Stimulated activated CD8-positive, alpha-beta memory T cell treated with anti-CD3 and anti-CD28 coated beads, Interleukin-15, amount 100 ng/mL, for 48 hours (primary cell): ENCODE measurements at regions not wholly inside any gene's neighbourhood (a gene's known extent, or its start where the extent isn't known, plus 50 kb on each side); places are given as distances from the start of the nearest gene placed in this dataset.

Experiments
- DNase-seq, 2 donors: peaks; one replicate each; pipeline ENCODE4 v3.0.0-alpha.2; 2020; ENCODE audit warnings: low read depth in 2 of 2

GRCh38 chr7:16167526-16167925 lies 253.8 kb downstream of the CRPPA start:
- DNase-seq: no peak

GRCh38 chr7:16144361-16144760 lies 277.0 kb downstream of the CRPPA start:
- no peak for DNase-seq

GRCh38 chr7:16137944-16138343 lies 283.4 kb downstream of the CRPPA start:
- DNase-seq: no peak

GRCh38 chr7:16136896-16137295 lies 284.4 kb downstream of the CRPPA start:
- DNase-seq: no peak

DNA sequence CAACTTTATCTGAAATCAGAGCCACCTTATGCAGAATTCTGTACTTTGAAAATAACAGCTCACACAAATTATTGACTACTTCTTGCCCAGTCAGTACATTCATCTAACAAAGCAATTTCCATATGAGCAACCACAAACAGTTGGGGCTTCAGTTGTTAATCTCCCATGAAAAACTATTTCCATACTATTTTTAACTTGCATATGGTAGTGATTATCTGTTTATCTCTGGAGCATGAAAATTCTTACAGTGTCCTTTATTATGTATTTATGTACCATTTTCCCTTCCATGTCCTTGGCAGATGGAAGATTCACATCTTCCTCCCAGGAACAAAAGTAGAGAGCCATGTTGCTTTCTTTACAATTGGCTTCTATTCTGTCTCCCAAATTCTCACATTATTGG lies 285.7 kb downstream of the CRPPA start:
- DNase-seq: no peak

- no peak for DNase-seq
These were observed 290.9 kb downstream of the CRPPA start for GRCh38 chr7:16130111-16131110.

- DNase-seq: no peak
These were observed 291.8 kb downstream of the CRPPA start for GRCh38 chr7:16129431-16130110.

- no peak for DNase-seq
These were observed 298.1 kb downstream of the CRPPA start for GRCh38 chr7:16123117-16123770.

- DNase-seq: no peak
These were observed 299.4 kb downstream of the CRPPA start for GRCh38 chr7:16121876-16122390.

- DNase-seq: no peak
These were observed 306.0 kb downstream of the CRPPA start for GRCh38 chr7:16115374-16115773.

DNA sequence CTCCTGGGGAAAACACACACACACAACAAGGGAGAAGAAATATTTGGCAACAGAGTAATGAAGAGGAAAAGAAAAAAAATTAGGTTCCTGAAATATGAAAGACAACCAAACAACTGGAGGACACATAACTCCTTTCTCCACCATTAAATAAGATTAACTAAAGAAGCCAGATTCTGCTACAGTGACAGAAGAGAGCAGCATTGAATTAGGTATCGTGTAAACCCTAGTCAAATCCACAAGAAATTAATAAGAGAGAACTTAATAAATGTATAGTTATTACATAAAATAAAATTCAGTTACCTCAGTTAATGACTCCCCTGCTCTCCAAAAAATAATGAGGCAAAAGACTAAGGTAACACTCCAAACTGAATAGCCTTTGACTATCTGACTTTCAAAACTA lies 306.7 kb downstream of the CRPPA start:
- DNase-seq: no peak

GRCh38 chr7:16114071-16114470 lies 307.3 kb downstream of the CRPPA start:
- DNase-seq: no peak

- no peak for DNase-seq
These were observed 308.3 kb downstream of the CRPPA start for GRCh38 chr7:16113058-16113457.

DNA sequence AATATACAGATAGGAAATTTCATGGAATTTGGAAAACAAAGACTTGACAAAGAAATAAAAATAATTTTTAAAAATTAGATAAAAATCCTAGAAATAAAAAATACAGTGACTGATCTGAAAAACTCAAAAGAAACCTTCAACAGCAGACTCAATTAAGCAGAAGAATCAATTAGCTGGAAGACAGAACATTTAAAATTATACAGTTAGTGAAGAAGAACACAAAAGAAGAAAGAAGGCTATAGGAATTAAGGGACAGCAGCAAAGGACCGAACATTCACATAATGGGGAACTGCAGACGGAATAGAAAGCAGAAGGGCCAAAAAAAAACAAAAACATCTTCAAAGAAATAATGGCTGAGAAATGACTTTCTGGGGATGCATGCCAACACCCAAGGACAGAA lies 314.5 kb downstream of the CRPPA start:
- DNase-seq: no peak

GRCh38 chr7:16106300-16106699 lies 315.0 kb downstream of the CRPPA start:
- DNase-seq: no peak

- no peak for DNase-seq
These were observed 322.0 kb downstream of the CRPPA start for GRCh38 chr7:16099302-16099849.

DNA sequence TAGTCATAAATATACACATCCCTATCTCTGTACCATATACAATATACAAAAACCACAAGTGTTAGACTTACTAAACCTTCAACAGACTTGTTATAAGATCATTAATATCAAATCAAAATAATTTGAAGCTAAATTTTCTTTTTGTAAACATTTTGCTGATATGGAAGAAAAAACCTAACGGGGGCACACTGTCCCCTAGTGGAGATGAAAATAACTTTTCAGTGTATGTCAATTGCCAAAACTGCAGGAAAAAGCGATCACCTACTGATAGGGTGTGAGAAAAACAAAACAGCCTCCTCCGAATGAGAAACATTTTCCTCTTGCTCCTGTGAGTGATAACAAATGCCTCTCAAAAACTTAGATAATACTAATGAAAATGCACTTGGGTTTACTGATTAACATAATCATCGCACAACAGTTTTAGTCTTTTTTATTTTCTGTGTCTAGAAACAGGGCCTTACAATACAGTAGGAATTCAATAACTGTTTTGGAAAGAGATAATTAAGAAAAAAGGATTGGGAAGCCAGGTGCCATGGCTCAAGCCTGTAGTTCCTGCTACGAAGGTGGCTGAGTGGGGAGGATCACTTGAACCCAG lies 322.7 kb downstream of the CRPPA start:
- DNase-seq: no peak

DNA sequence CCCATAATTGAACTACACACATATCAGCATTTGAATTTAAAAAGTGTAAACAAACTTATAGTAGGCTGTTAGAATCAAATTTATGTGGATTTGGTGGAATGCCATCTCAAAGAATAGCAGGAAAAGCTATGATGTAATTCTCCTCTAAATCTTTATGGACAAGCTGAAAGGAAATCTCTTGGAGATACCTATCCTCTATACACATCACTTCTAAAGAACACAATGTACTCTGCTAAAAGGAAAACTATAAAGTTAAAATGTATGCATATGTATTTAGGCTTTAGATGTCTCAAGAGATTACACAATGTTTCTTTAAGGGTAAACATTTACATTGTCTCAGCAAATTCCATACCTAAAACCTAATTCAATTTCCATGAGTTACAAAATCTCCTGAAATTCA lies 323.3 kb downstream of the CRPPA start:
- DNase-seq: no peak

- DNase-seq: no peak
These were observed 326.0 kb downstream of the CRPPA start for GRCh38 chr7:16095171-16095950.

DNA sequence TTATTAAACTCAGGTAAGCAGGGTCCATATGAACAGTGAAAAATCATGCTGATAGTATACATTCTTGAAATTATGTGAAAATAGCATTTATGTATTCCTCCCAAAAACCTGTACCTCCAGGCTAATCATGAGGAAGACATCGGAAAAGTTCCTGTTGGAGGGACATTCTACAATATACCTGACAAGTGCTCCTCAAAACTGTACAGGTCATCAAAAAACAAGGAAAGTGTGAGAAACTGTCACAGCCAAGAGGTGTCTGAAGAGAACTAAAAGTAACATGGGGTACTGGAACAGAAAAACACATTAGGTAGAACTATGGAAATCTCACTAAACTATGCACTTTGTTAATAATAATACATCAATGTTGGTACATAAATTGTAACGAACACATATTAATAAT lies 326.7 kb downstream of the CRPPA start:
- no peak for DNase-seq

DNA sequence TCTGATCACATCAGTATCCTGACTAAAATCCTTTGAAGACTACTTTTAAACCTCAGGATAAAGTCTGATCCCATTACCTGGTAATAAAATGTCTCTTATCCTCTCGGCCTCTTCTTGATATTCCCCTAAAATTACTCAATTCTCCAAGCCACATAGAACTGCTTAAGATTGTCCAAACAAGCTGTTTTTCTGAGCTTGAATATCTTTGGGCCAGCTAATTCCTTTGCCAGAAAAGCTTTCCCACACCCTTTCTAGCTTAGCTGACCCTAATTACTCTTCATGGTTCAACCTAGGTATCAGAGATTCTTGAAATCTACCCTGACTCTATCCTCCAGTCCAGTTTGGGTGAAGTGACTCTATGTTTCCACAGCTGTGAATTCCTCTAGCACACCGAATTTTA lies 328.6 kb downstream of the CRPPA start:
- no peak for DNase-seq
